GM19043 (cell line): ENCODE measurements at regions not wholly inside any gene's neighbourhood (a gene's known extent, or its start where the extent isn't known, plus 50 kb on each side); places are given as distances from the start of the nearest gene placed in this dataset.
"Not testable (repeated sequence)": the region's sequence is repeated elsewhere in the genome, so short reads cannot be mapped to it uniquely, and the experiment has no call there.

Experiments
- ATAC-seq: cut with Tn5 transposase; IDR thresholded peaks from one replicate; pipeline ENCODE4 v1.9.1; 2021; ENCODE audit warnings: low read depth; ENCODE audit not compliant: unreplicated experiment

GRCh38 chr20:17891131-17891530 lies 77.5 kb downstream of the SNX5 start:
- not testable (repeated sequence) for ATAC-seq

GRCh38 chr20:17890330-17890729 lies 78.3 kb downstream of the SNX5 start:
- ATAC-seq = no peak

- ATAC-seq = no peak
Measured at GRCh38 chr20:17889226-17889625, 79.4 kb downstream of the SNX5 start.

- no peak for ATAC-seq
Measured at GRCh38 chr20:17888044-17888443, 80.5 kb downstream of the SNX5 start.

- no peak for ATAC-seq
Measured at GRCh38 chr20:17887331-17888030, 81.1 kb downstream of the SNX5 start.

- ATAC-seq = no peak
Measured at GRCh38 chr20:17885544-17885943, 83.0 kb downstream of the SNX5 start.

- no peak for ATAC-seq
Measured at GRCh38 chr20:17885076-17885475, 83.5 kb downstream of the SNX5 start.

- ATAC-seq = no peak
Measured at GRCh38 chr20:17884307-17885003, 84.1 kb downstream of the SNX5 start.

GRCh38 chr20:17883592-17884306 lies 84.8 kb downstream of the SNX5 start:
- no peak for ATAC-seq

- no peak for ATAC-seq
Measured at GRCh38 chr20:17882834-17883591, 85.6 kb downstream of the SNX5 start.

- ATAC-seq = no peak
Measured at GRCh38 chr20:17882065-17882833, 86.3 kb downstream of the SNX5 start.

- ATAC-seq = no peak
Measured at GRCh38 chr20:17881741-17882064, 86.9 kb downstream of the SNX5 start.

- ATAC-seq = no peak
Measured at GRCh38 chr20:17878912-17879602, 89.5 kb downstream of the SNX5 start.

GRCh38 chr20:17878069-17878911 lies 90.3 kb downstream of the SNX5 start:
- no peak for ATAC-seq

GRCh38 chr20:17875981-17876385 lies 92.6 kb downstream of the SNX5 start:
- no peak for ATAC-seq

- ATAC-seq = no peak
Measured at GRCh38 chr20:17875106-17875980, 93.3 kb downstream of the SNX5 start.

GRCh38 chr20:17874271-17875105 lies 94.1 kb downstream of the SNX5 start:
- ATAC-seq = no peak
